ENCODE measurements at regions not wholly inside any gene's neighbourhood (a gene's known extent, or its start where the extent isn't known, plus 50 kb on each side); places are given as distances from the start of the nearest gene placed in this dataset.

- TF ChIP-seq POLR2AphosphoS5 (IDR thresholded peaks at IDR 0.05; ENCODE audit: low read depth, low read length) (no peak), REST (IDR thresholded peaks at IDR 0.05; ENCODE audit: insufficient read depth in 1 of 2, low read depth in 2 of 2, low read length in 1 of 2) (no peak), SIN3A (IDR thresholded peaks at IDR 0.05; ENCODE audit: borderline replicate concordance, insufficient read depth, low read depth, low read length) (no peak), TCF7L2 (IDR thresholded peaks at IDR 0.05; ENCODE audit: low read depth, low read length) (no peak), CTCF (IDR thresholded peaks at IDR 0.05) (no peak)
- POLR2A ChIA-PET, result no interaction called here
- DNase-seq (ENCODE audit: low read depth, low spot score) (no peak), ATAC-seq (no peak)
- H3K4me3 ChIP-seq (ENCODE audit: low read depth in 2 of 2, low read length in 2 of 2), result no peak overlapping the region
- H3K27ac ChIP-seq (ENCODE audit: low read length), result no peak overlapping the region
- in situ Hi-C loops (cut with HindIII; ENCODE audit: low pct_unique_long_range_greater_than_20kb, low sequenced_read_pairs), result no loop called here
- no peaks in the 10 kb centered on the region for H3K4me1 ChIP-seq (ENCODE audit: control insufficient read depth, insufficient read depth, low read length)
- no peaks in the 10 kb centered on the region for H3K27me3 ChIP-seq (ENCODE audit: control insufficient read depth, insufficient read depth, low read length)
- H3K36me3 ChIP-seq (ENCODE audit: control insufficient read depth, insufficient read depth, low read length), result no peaks in the 10 kb centered on the region
- CTCF ChIA-PET, result no interaction called here
- intact Hi-C loops (cut with micrococcal nuclease; ENCODE audit: unreplicated experiment), result loop anchor here (5.0 kb wide), 2 partner anchors 1021 to 1336 kb away; no protein-coding TSS in a partner anchor
- H3K9me3 ChIP-seq (ENCODE audit: control insufficient read depth, insufficient read depth, low read depth, low read length), result no peaks in the 10 kb centered on the region
- BruUV-seq (replicated peaks), result no TSS peak
Measured at GRCh38 chr3:166011771-166012170, 174.5 kb upstream of the BCHE start.

- no peaks in the 10 kb centered on the region for H3K36me3 ChIP-seq (ENCODE audit: control insufficient read depth, insufficient read depth, low read length)
- ChIA-PET CTCF (no interaction called here), POLR2A (no interaction called here)
- BruUV-seq (replicated peaks), result no TSS peak
- in situ Hi-C loops (cut with HindIII; ENCODE audit: low pct_unique_long_range_greater_than_20kb, low sequenced_read_pairs) (no loop called here), intact Hi-C loops (cut with micrococcal nuclease; ENCODE audit: unreplicated experiment) (no loop called here)
- no peaks in the 10 kb centered on the region for H3K27me3 ChIP-seq (ENCODE audit: control insufficient read depth, insufficient read depth, low read length)
- DNase-seq (ENCODE audit: low read depth, low spot score) (no peak), ATAC-seq (no peak)
- no peaks in the 10 kb centered on the region for H3K9me3 ChIP-seq (ENCODE audit: control insufficient read depth, insufficient read depth, low read depth, low read length)
- no peak overlapping the region for H3K27ac ChIP-seq (ENCODE audit: low read length)
- H3K4me3 ChIP-seq (ENCODE audit: low read depth in 2 of 2, low read length in 2 of 2), result no peak overlapping the region
- no peak for TF ChIP-seq CTCF (IDR thresholded peaks at IDR 0.05)
- TF ChIP-seq SIN3A (IDR thresholded peaks at IDR 0.05; ENCODE audit: borderline replicate concordance, insufficient read depth, low read depth, low read length), result no peak
- TF ChIP-seq REST (IDR thresholded peaks at IDR 0.05; ENCODE audit: insufficient read depth in 1 of 2, low read depth in 2 of 2, low read length in 1 of 2), result no peak
- TF ChIP-seq TCF7L2 (IDR thresholded peaks at IDR 0.05; ENCODE audit: low read depth, low read length), result no peak
- H3K4me1 ChIP-seq (ENCODE audit: control insufficient read depth, insufficient read depth, low read length), result no peaks in the 10 kb centered on the region
Measured at GRCh38 chr3:166005126-166005525, 167.9 kb upstream of the BCHE start.
